NCI-H748 (cell line): ENCODE measurements at regions not wholly inside any gene's neighbourhood (a gene's known extent, or its start where the extent isn't known, plus 50 kb on each side); places are given as distances from the start of the nearest gene placed in this dataset.
"Not testable (repeated sequence)": the region's sequence is repeated elsewhere in the genome, so short reads cannot be mapped to it uniquely, and the experiment has no call there.

Source experiments
- DNase-seq: peaks from one replicate; lab custom pipeline; 2025; ENCODE audit not compliant: unreplicated experiment; lab: John Stamatoyannopoulos, UW

DNA sequence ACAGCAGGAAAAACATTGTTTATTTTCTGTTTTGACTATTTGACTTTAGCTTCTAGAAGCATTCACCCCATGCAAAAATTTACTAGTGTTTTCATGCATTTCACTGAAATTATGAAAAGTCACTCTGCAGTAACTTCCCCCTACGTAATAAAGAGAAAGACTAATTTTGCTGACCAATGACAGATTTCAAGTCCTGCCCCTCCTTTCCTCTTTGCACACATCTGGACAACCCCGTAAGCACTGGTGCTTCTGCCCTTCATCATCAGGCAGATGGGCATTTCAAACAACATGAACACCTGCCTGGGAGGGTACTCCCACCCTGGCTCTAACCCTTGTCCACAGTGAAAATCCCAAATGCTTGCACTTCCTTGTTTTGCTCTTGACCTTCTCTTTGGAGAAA lies 815.0 kb upstream of the ID2 start:
- DNase-seq, result no peak

GRCh38 chr2:7867867-7868266 lies 814.0 kb upstream of the ID2 start:
- no peak for DNase-seq

GRCh38 chr2:7868836-7869235 lies 813.0 kb upstream of the ID2 start:
- no peak for DNase-seq

DNA sequence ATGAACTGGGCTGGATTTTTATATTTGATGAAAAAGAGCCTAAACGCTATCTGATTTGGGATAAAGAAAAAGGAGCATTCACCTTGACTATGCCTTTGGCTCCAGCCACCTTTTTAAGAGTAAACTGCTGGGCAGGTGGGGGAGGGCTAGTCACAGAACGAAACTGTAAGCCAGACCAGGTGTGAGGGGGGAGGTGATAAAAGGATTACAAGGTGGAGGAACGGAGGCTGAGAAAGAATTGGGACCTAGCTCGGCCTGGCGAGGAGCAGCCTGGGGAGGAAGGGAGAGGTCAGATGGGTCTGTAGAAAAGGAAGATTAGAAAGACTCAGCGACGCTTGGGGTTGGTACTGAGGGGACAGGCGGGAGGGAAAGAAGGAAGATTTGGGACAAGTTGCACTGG lies 805.4 kb upstream of the ID2 start:
- not testable (repeated sequence) for DNase-seq

- not testable (repeated sequence) for DNase-seq
These were observed 803.6 kb upstream of the ID2 start for GRCh38 chr2:7878266-7878665.

DNA sequence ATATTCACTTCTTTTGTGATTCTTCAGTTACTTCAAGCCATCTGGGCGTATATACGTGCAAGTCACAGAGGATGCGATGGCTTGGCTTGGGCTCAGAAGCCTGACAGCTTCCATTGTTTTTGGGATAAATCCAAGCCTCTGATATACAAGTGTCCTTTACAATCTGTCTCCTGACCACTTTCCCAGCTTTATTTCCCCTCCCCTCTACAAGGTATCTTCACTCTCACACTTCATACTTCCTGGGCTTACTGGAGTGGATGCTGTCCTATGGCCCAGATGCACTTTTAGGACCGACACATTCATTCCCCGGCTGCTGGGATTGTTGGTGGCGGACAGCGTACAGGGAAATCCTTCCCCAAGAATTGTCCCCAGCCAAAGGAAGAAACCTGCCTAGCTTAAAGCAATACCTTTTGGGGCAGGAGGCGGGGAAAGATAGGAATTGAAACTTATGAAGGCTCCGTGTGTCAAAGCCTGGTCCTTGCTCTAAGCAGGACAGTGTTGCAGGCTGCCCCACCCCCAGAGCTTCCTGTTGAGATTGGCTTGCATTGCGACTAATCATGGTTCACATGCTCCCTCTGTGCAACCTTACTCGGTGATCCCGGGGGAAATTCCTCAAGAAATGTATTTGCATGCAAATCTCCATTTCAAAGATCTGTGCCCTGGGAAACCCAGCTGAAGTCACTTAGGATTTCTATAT lies 802.9 kb upstream of the ID2 start:
- DNase-seq, result no peak

- DNase-seq, result no peak
These were observed 802.4 kb upstream of the ID2 start for GRCh38 chr2:7879483-7879835.

DNA sequence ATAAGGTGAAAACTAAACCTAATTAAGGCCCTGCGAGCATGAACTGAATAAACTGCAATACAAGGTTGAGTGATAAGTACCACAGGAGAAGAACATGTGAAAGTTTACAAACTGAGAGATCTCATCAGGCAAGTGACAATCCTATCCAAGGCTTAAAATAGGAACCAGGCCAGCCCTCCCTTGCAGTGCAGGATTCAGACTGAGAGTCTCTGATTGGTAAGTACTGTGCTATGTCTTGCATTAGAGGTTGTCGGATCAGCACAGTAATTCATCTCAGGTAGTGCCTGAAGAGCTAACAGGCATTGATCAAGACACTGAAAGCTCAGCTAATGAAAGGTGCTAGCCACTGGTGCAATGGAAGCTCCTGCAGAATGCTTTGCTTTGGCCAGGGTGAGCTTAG lies 801.7 kb upstream of the ID2 start:
- no peak for DNase-seq

- peak; percentile 57 for DNase-seq
These were observed 801.3 kb upstream of the ID2 start for GRCh38 chr2:7880566-7880965.

DNA sequence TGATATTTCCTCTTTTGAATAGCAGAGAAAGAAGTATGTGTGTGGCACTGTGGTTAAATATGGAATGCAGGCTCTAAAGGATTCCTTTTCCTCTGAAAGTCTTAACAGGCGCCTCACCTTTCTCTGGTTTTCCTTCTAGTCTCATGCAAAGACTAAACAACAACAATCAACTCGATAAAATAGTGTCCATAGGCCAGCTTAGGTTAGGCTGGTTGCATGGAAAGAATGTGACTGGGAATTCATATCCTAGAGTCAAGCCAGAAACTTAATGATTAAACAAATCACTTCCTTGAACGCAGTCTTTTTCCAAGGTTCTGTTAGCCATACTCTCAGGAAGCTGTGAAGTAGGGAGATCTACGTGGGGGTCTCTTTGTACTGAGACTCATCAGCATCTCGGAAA lies 800.8 kb upstream of the ID2 start:
- DNase-seq, result no peak

GRCh38 chr2:7881466-7881865 lies 800.4 kb upstream of the ID2 start:
- DNase-seq, result no peak

- no peak for DNase-seq
These were observed 799.6 kb upstream of the ID2 start for GRCh38 chr2:7882296-7882695.

DNA sequence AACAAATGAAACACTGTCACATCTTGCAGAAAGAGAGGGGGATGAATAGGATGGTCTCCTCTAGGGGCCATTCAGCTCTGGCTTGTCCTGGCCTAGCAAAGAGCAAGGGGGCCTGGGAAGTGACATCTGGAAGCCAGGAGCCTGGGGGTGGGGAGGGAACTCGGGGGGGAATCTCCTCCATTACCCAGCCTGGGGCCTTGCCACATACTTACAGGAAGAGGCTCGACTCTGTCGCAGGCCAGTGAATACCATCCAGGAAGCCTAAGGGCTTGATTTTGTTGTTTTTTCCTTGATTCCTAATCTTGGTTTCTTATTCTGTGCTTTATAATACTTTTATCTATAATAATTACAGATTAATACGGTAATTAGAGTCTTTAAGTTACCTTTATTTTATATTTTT lies 797.5 kb upstream of the ID2 start:
- DNase-seq, result no peak

- DNase-seq, result no peak
These were observed 795.2 kb upstream of the ID2 start for GRCh38 chr2:7886666-7887065.

DNA sequence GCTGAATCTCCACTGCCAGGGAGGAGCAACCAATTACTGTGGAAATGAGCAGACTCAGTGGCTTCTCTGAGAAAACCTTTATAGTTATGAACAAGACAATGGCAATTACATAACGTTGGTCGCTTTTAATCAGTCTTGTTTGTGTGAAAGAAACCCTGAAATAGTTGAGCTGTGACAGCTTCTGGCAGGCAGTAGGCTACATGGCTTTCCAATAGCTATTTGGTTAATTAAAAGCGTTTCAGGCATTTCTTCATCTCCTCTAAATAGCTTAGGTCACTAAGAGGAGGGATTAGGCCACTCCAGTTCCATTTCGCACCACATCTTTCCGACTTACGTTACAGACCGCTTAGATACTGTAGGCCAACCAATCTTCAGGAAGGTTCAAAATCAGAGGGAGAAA lies 794.4 kb upstream of the ID2 start:
- no peak for DNase-seq

DNA sequence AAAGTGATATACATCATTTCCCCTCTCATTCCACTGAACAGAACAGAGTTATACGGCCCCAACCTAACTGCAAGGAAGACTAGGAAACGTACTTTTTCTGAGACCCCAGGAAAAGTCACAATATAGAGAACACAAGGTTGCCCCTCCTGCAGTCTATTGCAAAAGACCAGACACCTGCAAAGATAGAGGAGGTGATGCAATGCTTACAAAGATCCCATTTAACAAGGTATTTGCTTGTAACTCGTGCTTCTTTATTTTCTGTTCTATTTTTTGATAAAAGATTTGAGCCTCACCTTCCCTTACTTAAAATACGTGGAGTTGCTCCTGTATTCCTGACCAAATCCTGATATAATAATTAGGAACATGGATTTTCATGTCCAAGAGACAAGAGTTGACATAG lies 793.0 kb upstream of the ID2 start:
- DNase-seq, result no peak

GRCh38 chr2:7891312-7891711 lies 790.5 kb upstream of the ID2 start:
- DNase-seq, result no peak

DNA sequence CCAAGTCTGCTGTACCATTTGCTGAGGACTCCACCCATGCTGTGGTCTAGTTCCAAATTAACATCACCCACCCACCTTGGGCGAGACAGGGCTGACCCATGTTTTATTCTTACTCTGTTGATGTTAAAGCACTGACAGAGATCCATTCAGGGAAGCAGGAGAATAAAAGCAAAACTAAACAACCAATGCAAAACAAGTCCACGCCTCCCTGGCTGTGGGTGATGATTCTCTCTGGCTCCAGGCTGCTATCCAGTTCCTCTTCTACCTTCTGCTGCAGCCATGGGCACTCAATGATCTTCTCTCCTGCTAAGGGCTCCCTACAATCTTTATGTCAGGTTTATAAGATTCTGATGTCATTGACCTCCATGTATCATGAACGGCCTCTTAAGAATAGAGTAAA lies 786.6 kb upstream of the ID2 start:
- DNase-seq, result no peak

GRCh38 chr2:7896940-7897487 lies 784.8 kb upstream of the ID2 start:
- no peak for DNase-seq

DNA sequence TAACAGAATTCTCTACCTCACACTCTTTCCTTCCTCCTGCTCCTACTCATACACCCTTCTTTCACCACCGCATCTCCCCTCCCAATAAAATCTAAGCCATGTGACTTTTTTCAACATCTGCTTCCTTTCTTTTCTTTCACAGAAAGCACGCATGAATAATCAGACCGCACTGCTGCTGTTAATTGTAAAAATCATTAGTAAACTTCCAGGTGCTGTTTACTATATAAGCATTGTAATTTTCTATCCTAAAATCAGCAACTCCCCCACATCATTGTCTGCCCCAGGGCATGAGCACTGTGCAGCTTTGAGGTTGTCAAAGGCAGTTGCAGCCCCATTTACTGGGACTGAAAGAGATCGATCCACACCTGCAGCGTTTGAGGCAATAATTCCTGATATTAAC lies 782.6 kb upstream of the ID2 start:
- peak; percentile 95 for DNase-seq

GRCh38 chr2:7899923-7900322 lies 781.9 kb upstream of the ID2 start:
- peak; percentile 39 for DNase-seq

GRCh38 chr2:7900593-7900992 lies 781.3 kb upstream of the ID2 start:
- DNase-seq, result no peak

- no peak for DNase-seq
These were observed 779.5 kb upstream of the ID2 start for GRCh38 chr2:7902251-7902765.
